DOHH2 (cell line): ENCODE measurements at regions not wholly inside any gene's neighbourhood (a gene's known extent, or its start where the extent isn't known, plus 50 kb on each side); places are given as distances from the start of the nearest gene placed in this dataset.

Source experiments
- CTCF ChIP-seq: fragments of 200-600 bp; sonication (generic); IDR thresholded peaks from one replicate; pipeline ENCODE4 v1.5.1; 2014; ENCODE audit warnings: antibody characterized with exemption, mild to moderate bottlenecking, low read depth, low read length; ENCODE audit not compliant: poor library complexity, severe bottlenecking
- EZH2phosphoT487 ChIP-seq: fragments of 200-600 bp; sonication (generic); IDR thresholded peaks from 2 replicates; pipeline ENCODE4 v1.6.1; 2017; ENCODE audit warnings: borderline replicate concordance, mild to moderate bottlenecking, antibody characterized with exemption, low read length, moderate library complexity, mixed read lengths

- TF ChIP-seq CTCF, result no peak
- TF ChIP-seq EZH2phosphoT487, result no peak
These were observed 97.1 kb upstream of the SALL1 start for GRCh38 chr16:51248217-51248616.
